NCI-H1417 (cell line): ENCODE measurements at regions not wholly inside any gene's neighbourhood (a gene's known extent, or its start where the extent isn't known, plus 50 kb on each side); places are given as distances from the start of the nearest gene placed in this dataset.

Source experiments
- DNase-seq, 3 experiments: peaks; one replicate each; lab custom pipeline; 2025; lab: John Stamatoyannopoulos, UW

DNA sequence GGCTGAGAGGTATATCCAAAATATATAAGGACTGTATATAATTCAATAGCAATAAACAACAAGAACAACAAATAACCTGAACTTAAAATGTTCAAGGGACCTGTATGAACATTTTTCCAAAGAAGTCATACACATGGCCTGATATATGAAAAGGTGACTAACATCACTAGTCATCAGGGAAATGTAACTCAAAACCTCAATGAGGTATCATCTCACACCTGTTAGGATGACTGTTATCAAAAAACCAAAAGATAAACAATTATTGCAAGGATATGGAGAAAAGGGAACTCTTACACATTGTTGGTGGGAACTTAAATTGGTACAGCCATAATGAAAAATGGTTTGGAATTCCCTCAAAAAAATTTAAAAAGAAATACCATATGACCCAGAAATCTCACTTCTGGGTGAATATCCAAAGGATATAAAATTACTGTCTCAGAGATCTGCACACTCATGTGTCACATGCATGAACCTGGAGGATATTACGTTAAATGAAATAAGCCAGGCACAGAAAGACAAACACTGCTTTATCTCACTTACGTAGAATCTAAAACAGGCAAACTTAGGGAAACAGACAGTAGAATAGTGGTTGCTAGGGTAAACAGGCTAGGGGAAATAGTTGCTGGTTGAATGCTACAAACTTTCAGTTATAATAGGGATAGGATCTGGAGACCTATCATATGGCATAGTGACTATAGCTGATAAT, 334.5 kb upstream of the MMADHC start:
- no peak for DNase-seq

DNA sequence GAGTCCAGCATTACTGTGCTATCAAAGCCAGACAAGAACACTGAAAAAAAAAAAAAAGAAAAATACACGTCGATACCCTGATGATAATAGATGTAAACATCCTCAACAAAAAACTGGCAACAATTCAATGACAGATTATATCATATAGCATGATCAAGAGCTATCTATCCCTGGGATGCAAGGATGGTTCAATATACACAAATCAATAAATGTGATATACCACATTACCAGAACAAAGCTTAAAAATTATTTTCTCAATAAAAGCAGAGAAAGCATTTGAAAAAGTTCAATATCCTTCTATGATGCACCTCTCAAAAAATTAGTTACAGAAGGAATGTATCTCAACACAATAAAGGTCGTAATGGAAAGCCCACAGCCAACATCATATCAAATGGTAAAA, 332.8 kb upstream of the MMADHC start:
- DNase-seq = no peak

DNA sequence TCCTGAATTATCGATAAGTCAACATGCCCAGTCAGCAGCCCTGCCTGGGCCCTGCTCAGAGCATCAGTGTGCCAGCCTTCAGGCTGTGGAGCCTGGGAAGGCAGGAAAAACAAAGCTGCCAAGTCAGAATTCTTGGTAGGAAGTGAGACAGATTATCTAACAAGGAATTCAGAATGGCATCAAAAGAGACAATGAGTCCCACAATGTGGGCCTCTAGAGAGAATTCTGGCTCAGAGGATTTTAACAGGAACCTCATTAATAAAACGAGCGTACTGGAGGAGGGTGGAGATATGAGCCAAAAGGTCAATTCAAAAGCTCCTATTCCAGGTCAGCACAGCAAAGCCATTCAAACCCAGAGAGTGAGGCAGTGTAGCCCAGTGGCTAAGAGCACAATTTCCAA, 327.6 kb upstream of the MMADHC start:
- DNase-seq = no peak

DNA sequence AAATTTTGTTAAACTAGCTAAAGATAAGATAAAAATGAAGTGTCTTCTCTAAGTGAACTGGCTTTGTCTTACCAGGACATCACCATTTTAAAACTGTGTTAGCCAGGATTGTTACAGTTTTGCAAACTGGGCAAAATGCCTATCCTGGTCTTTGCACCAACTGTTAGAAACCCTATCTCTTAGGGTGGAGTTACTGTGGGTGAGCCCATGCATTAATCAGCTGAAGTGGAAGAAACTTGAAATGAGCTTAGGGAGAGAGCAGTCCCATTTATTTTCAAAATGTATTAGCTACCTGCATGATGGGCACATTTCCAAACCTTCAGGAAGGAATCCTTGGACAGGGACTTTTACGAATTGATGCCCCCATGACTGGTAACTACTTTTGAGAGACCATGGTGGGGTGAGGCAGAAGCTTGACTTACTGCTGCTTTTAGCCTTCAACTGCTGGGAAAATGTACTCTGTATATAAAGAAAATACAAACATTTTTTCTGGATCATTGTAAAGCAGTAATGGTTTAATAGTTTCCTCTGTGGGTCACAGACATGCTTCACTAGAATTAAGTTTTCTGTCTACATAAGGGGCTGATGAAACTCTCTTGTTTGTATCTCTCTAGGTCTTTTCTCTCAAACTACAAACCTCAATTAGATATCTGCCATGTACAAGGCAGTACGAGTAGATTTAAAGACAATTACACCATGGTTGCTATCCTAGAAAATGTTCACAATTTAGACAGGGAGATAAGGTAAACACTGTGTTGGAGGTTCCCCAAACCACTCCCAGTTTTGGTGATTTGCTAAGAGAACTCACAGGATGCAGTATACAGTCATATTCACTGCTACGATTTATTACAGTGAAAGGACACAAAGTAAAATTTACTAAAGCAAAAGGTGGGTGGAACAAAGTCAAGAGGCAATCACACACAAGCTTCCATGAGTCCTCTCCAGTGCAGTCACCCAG, 321.4 kb upstream of the MMADHC start:
- DNase-seq = peak in 1 of 3 experiments; percentile 9

DNA sequence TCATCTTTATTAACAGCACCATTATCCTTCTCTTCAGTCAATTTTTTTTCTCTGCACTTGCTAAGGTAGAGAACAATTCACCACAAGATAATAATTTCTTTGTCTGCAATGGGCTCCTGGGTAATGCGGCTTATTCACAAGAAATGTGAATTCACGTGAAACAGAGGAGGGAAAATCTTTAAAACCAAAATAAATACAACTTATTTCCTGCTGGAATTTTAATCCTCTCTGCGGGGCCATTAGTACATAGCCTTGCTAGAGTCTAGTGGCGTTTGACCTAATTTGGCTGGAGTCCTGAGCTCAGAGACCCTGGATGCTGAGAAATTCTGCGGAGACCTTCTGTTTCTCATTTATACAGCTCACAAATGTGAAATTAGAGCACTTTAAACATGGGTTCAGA, 319.3 kb upstream of the MMADHC start:
- no peak for DNase-seq

DNA sequence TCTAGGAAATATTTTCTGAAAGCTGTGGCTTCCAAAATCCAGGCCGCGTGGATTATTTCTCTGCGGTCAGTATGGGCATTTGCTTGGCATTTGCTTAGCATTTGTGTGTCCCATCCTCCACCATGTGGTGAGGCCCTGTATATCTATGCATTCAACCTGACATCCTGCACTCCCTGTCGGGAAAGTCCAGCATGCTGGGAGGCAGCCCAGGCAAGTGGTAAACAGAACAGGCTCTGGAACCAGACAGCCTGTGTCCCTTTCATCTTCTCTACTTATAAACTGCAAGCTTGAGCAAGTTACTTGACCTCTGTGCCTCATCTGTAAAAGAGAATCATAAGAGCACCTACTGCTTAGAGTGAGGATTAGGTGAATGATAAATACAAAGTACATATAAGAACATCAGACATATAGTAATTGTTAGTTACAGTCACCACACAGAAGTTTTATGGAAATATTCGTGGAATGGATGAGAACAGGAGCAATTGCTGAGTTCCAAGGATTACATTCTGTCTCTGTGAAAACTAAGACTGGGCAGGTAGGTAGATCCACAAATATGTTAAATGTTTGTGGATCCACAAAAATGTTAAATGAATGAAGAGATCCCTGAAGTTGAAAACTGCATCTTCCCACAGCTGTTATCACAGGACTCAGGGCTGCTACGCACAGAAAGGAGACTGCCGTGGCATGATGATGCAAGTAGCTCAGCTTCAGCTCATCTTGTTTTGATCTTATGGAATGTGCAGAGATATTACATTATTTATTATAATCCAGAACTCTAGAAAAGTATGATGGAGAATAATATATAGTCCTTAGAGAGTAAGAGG, 317.0 kb upstream of the MMADHC start:
- no peak for DNase-seq

DNA sequence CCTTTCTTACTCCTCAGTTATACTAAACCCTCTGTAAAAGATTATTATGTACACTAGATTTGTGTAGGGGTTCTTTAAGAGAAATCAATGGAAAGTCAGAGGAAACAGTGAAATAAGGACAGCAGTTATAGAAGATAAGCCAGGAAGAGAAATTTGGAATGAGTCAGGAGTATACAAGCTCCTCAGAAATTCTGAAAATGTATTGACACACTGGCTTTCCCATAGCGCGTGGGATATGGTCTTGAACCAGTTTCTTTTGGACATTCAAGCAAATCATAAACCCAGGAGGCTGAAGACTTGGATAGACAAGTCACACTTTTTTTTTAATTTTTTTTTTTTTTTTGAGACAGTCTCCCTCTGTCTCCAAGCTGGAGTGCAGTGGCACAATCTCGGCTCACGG, 316.1 kb upstream of the MMADHC start:
- DNase-seq = no peak

DNA sequence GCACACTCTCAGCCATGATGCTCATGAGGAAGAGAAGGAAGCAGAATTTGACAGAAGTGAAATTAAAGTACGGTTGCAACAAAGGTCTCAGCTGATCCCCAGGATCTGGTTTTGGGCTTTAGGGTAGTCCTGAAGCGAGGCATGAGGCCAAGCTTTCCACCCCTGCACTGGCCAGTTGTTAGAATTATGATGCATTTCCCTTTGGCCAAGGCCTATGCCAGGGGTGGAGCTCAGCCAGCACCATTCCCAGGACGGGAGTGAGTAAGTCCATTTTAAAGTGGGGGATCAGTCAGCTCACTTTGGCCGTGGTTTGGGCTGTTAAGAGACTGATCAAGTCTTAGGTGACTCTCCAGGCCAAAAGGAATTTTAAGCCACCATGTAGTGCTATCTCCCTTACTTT, 314.5 kb upstream of the MMADHC start:
- no peak for DNase-seq

DNA sequence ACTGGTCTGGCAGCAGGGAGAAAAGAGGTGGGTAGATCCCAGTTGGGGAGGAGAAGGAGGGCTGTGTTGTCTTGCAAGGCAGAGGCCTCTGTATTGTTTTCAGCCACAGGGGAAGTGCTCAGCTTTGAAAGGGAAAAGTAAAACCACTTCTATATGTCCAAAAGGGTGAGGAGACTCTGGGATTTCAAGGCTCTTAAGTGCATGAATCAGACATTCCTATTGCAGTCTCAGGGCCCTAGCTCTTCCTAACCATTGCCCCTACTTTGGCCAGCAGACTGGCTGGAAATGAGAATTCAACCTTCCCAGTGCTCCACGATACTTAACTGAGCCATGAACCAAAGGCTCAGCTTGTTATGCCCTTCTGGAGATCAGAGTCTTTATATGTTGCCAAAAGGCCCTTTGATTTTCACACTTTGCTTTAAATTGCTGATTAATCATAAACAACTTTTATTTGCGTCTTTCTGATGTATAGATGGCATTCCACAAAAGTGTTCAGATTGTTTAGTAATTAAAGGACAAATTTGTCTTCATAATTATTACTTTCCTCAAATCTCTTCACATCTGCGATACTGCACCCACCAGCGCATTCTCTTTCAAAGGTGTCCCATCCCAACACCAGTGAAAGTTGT, 313.8 kb upstream of the MMADHC start:
- no peak for DNase-seq

DNA sequence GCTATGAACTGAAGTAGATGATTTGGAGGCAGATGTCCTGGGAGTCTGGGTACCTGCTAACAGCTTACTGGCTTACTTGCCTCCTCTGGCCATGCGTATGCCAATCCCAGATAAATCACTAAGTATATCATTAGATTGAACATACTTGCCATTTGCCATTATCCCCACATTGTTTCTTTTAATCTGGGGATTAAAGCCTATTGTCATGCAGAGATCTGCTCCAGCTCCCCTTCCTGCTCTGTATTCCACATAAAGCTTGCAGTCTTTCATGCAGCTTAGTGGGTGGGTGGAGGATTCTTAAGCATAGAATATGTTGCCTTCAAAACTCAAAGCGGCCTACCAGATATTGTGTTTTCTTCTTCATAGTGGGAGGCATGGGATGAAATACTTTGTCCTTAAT, 311.8 kb upstream of the MMADHC start:
- DNase-seq = no peak

DNA sequence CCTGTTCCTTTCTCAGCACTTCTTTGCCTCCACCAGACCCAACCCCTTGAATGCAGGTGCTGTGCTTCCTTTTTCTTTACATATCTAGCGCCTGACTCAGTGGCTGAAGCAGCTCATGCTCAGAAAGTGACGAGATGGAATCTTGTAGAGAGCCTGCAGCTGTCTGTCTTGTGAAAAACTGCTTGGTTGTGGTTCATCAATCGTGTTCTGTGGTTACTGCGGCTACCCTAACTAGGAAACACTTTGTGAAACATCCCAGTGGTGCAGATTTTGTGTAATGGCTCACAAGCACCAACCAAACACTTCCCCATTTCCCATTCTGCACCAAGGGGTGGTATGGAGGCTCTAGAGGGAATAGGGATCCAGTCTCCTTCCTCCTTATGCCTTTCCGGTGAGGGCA, 307.2 kb upstream of the MMADHC start:
- DNase-seq = no peak

DNA sequence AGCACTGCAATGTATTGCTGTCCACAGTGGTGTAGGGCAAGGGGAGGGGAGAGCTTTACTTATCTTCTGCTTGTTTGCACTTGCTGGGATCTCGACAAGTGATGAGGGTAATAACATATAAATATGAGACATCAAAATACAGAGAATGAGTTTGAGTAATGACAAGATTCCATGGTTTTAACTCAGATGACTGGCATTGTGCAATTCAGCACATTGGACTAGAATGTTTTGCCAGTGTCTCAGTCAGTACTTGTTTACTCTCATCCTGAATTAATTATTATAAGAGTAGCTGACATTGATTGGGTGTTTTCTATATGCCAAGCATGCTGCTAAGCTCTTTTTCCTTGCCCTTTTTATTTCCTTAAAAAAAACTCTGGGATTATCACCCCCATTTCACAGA, 306.7 kb upstream of the MMADHC start:
- DNase-seq = no peak

DNA sequence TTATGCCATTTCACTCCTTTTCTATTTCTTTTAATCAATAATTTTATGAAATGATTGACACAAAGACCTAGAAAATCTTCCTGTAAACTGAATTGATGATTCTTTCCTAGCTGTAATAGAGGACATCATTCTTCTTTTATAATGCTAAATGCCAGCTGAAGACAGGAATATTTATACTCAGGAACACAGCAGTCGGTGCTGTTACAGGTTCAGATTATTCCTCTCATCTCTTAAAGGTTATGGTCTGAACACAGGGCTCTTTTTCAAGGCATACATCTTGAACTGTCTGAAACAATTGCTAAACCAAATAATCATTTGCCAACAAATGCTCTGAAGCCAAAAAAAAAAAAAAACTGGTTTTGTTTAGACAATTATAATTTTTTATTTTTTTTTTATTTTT, 305.0 kb upstream of the MMADHC start:
- DNase-seq = no peak

DNA sequence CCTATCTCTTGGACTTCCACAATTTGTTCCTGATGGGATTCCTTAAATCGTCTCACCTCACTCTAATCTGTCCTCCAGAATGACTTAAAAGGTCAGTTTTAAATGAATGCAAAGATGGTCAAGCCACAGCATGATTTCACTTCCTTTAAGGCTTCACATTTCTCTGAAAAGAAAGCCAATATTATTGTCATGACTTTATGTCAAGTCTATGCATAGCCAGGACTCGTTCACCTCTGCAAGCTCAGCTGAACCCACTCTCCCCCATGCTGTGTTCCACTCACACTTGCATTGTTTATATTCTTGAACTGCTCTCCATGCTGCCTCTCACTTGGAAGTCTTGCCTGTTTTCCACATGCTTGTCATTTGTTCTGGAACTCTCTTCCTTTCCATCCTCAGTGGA, 298.4 kb upstream of the MMADHC start:
- peak in 1 of 3 experiments; percentile 47 for DNase-seq

DNA sequence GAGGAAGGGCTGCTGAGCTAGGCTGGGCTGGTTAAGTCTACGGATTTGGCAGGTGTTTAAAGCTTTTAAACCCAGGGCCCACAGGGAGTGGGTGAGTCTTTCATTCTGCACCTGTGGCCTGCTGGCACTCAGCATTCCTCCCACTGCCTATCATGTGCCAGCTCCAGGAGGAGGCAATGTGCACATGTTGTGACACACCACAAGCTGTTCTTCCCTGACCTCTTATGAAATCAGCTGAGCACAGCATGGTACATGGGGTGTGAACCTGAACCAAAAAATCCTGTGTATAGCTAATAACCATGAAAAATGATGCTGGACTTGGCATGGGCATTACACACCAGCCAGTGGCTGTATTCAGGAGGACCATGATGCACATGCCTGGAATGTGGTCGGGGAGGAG, 297.9 kb upstream of the MMADHC start:
- peak; percentile 25 to 85 (median 64) for DNase-seq

DNA sequence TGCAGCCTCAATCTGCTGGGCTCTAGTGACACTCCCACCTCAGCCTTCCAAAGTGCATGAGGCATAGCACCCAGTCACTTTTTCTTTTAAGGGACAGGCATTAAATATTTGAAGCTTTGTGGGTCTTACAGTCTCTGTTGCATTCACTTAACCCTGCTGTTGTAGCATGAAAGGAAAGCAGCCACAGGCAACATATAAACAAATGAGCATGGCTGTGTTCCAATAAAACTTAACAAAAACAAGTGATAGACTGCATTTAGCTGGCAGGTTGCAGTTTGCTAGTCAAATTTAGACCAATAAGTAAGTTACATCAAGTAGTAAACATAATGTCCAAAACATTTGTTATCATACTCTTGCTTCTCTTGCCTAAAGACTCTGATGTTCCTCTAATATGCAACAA, 297.3 kb upstream of the MMADHC start:
- no peak for DNase-seq

DNA sequence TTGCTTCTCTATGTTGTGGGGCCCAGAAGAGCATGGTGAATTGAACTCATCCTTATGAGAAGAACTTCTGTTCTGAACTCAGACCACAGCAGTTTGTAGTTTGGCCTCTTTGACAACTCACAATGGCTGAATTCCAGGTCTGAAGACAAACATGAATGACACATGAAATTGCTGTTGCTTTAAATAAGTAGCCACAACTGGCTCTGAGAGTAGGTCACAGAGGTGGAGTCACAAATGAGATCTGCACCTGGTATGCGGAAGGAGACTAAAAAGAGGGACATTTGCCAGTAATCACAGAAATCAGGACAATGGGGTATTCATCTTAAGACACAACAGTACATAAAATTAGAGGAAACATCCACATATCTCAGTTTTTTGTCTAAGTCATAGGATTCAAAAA, 290.3 kb upstream of the MMADHC start:
- DNase-seq = no peak

DNA sequence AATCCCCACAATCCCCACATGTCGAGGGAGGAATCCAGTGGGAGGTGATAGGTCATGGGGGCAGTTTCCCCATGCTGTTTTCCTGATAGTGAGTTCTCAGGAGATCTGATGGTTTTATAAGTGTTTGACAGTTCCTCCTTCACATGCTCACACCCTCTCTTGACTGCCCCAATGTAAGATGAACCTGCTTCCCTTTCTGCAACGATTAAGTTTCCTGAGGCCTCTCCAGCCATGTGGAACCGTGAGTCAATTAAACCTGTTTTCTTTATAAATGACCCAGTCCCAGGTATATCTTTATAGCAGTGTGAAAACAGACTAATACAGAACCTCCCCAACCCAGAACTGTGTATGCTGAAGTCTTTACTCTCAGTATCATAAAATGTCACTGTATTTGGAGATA, 289.5 kb upstream of the MMADHC start:
- peak in 1 of 3 experiments; percentile 14 for DNase-seq

DNA sequence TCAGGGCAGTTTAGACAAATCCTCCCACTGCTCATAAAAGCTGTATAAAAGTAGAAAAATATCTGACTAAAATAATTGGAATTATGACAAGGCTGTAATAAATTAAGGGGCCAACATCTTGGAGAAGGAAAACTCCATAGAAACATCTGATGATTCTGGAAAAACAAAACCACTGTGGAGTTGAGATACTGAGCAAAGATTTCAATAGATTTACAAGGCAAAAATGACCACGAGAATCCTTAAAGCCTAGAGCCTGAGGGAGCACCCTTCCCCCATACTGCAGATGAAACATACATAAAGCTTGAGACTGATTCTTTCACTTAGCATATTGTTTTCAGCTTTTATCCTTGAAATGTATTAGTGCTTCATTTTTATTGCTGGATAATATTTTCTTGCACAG, 286.4 kb upstream of the MMADHC start:
- DNase-seq = no peak

DNA sequence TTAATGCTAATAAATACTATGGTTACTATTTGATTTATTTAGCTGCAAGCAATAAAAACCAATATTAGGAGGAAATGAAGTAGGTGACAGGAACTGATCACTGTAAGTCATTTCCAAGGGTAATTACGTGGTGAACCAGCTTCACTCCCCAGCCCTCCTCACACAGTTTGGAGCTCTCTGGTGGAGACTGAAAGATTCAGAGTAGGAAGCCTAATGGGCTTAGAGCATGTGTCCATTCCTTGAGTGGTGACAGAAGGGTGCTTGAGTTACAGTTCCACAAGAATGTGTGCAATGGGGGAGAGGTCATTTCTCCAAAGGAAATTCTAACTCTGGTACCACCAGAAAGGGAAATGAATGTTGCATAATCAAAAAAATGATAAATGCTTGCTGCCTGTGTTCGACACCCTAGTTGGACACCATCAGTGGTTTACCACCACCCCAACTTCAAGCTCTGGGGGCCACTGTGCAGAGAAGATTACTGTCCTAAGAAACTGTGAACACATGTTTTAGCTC, 285.1 kb upstream of the MMADHC start:
- no peak for DNase-seq

DNA sequence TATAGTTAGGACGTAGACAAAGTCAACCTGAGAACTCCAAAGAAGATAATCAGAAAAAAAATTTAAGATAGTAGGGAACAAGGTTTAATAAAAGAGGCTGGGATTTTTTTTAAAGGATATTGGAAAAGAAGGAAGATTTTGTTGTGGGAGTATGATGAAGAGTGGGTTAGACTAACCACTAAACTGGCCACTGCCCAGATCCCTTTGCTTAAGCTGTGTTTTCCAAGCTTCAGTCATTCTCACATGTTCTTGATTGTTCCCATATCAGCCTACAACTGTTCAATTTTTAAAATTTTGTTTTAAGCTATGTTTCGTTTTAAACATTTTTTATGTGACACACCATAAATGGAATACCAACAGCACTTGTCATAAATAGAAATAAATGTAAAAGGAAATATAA, 284.5 kb upstream of the MMADHC start:
- no peak for DNase-seq
